CD4-positive, alpha-beta T cell treated with Interleukin-12 subunit alpha and Interleukin-12 subunit beta, for 1 hour (primary cell): ENCODE measurements at regions not wholly inside any gene's neighbourhood (a gene's known extent, or its start where the extent isn't known, plus 50 kb on each side); places are given as distances from the start of the nearest gene placed in this dataset.
"Not testable (repeated sequence)": the region's sequence is repeated elsewhere in the genome, so short reads cannot be mapped to it uniquely, and the experiment has no call there.

Source experiments
- DNase-seq: peaks from one replicate; pipeline ENCODE4 v3.0.0-alpha.2; 2020

DNA sequence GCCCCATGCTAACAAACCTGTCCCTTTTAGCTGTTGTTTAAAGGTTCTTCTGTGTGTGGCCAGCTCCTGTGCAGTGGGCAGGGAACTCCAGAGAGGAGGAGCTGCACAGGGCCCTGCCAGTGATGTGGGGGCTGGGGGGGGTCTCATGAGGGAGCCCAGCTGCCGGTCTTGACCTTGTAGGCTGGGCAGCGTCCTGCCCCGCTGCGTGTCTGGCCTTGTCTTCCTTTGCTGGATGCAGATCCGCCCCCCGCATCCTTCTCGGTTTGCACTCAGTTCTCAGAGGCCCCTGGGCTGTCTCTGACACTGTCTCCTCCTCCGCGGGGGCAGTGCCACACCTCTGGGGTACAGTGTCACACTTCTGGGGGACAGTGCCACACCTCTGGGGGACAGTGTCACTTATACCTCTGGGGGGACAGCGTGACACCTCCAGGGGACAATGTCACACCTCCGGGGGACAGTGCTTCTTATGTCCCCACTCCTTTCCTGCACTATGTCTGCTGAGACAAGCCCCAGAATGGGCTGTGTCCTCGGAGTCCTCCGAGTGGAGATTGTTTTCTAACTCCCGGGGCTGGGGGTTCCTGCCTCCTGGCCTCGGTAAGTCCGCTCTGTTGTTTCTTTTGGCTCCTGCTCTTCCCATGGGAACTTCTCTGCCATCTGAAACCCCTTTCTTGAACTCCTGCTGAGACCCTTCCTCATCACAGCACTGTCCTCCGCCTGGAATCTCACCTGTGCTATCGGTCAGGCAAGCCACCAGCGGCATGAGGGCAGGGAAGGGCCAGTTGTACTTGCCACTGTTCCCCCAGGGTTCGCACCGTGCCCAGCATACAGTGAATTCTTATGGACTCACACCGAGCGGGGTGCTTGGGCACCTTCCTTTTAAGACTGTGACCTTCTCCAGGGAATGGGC, 788.3 kb downstream of the TBC1D22A start:
- no peak for DNase-seq

DNA sequence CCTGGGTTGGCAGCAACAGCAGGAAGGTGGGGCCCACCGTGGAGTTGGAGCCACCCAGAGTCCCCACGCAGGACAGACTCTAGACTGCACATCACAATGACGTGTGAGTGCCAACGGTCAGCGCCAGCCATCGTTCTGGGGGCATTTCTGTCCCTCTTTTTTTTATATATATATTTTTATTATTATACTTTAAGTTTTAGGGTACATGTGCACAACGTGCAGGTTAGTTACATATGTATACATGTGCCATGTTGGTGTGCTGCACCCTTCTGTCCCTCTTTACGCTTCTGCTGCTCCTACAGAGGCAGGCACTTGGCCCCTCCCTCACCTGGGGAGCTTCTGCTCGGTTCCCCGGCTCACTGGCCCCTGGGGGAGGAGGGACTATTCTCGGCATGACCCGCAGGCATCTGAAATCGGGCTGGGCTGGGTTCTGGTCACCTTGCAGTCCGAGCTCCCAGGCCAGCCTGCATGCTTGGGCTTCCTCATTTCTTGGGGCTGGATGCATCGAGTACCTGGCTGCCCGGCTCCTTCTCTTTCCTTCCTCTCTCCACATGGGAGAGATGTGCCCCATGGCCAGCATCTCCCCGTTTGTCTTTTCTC, 787.4 kb downstream of the TBC1D22A start:
- no peak for DNase-seq

DNA sequence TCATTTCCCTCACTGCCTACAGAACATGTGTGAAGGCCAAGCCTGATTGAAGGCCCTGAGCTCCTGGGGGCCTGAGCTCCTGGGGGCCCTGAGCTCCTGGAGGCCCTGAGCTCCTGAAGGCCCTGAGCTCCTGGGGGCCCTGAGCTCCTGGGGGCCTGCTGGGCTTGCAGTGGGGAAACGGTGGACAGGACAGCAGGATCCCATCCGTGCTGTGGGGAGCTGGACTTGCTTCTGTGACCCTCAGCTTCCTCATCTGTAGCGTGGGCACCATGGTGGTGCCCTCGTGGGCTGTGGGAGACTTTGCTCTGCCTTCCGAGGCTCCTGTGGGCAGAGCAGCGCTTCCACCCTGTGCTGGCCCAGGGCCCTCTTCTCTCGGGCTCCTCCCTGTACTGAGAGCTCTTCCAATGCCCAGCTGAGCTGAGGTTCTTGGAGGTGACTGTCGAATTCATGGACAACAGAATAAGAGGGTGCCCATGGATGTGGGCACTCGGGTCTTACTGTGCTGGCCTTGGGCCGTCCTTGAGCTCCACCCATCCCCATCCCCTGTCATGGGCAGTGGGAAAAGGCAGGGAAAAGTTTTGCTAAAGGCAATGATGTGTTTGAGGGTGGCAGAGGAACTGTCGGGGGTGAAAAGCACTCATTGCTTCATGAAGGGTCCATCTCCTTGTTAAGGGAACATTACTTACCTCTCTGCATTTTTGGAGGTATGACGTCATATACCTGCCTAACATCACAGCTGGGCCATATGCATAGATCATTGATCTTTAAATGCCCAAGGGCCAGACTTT, 786.7 kb downstream of the TBC1D22A start:
- no peak for DNase-seq

DNA sequence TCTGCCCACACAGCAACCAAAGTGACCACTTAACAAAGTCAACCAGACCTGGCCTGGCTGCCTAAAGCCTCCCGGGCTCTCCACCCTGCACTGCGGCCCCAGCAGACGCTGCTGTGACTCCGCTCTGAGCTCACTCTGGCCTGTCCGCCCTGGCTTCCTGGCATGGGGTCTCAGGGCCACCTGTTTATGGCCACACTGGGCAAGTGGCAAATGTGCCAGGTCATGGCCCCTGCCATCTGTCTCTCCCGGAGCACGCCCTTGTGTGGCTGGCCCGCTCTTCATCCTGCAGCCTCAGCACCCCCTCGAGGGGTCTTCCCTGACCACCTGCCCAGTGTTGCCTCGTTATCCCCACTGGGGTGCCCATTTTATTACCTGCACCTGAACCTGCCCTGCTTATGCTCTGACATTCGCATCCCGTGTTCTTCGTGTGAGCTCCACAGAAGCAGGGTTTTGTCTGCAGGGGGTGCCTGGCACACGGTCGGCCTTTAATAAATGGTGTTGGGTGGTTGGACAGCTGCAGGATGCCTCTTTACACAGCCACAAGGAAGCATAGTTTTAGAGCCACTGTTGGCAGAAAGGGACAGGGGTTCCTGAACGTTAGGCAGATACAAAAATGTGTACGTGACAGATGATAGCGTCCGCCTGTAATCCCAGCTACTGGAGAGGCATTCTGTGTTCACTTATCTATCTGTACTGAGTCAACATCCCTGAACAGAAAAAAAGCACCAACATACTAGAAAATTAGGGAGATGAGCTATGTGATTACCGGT, 785.6 kb downstream of the TBC1D22A start:
- no peak for DNase-seq

DNA sequence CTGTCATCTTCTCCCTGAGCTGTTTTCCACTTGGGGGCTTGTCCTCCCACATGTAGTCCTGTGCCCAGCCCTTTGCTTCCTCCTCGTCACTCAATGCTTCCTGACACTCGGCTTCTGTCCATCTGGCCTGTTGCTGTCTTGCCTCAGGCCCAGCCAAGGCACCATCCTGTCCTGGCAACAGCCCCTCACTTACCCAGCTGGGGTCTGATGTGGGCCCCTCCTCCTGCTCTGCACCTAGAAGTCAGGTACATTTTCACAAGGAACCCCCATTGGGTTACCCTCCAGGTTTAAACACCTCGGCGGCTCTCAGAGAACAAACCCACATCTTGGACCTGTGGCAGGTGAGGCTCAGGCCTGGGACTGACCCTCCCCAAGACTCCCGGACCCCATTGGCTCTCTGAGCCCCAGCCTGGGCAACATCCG, 784.8 kb downstream of the TBC1D22A start:
- no peak for DNase-seq

DNA sequence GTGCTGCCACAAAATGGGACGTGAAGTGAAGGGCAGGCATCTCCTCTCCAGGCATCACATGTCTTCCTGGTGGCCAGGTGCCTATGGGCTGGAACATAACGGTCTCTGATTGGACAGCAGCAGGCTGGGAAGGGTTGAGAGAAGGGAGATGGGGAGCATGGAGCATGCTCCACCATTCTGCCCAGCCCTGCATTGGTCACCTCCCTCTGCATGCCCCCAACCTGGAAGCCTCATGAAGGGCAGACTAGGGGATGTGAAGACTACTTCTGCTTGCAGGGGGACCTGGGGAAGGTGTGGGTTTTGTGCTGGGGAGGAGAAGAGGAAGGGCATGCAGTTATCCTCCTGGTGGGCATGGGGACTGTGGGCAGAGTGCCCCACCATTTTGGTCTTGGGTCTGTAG, 782.2 kb downstream of the TBC1D22A start:
- no peak for DNase-seq

DNA sequence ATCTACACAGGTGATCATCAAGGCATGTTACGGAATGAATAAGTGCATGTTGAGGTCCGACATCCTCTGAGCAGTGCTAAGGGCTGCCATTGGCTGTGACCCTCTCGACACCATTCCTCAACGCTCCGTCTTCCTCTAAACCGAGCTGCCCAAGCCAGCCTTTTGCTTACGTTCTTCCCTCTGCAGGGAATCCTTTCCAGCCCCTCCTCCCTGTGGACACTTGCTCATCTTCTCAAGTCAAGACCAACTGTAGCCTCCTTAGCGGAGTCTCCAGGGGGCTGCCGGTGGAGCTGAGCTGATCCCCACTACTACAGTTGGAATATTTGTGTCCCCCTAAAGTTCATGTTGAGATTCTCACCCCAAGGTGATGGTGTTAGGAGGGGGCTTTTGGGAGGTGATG, 781.0 kb downstream of the TBC1D22A start:
- DNase-seq = no peak

DNA sequence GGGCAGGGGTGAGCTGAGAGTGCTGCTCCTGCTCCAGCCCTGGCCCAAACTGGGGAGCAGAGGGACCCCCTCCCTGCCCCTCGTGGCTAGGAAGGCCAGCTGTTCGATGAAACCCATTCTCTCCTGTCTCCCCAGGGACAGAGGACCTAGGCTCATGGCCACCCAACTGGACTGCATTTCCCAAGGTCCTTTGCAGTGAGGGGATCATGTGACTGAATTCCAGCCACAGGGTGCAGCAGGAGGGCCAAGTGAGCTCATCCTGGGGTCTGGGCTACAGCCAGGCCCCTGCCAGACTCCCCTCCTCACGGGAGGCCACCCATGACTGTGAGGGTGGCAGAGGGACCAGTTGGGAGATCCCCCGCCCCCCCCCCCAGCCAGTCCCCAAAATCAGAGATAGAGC, 777.6 kb downstream of the TBC1D22A start:
- DNase-seq = no peak

DNA sequence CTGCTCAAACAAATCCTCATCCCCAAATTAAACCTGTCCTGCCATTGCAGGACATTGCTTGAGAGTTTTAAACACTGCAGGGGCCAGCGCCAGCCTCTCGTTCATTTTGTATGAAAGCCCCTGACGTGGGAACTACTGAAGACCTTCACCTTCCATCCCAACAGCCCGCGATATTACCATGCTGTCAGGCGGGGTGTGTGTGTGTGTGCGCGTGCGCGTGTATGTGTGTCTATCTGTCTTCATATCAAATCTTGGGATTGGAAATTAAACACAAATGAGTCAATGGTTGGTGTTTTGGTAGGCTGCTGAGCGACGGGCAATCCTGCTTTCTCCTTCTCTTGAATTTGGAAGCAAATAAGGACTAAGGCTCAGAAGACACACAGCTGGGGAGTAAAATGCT, 776.9 kb downstream of the TBC1D22A start:
- no peak for DNase-seq

DNA sequence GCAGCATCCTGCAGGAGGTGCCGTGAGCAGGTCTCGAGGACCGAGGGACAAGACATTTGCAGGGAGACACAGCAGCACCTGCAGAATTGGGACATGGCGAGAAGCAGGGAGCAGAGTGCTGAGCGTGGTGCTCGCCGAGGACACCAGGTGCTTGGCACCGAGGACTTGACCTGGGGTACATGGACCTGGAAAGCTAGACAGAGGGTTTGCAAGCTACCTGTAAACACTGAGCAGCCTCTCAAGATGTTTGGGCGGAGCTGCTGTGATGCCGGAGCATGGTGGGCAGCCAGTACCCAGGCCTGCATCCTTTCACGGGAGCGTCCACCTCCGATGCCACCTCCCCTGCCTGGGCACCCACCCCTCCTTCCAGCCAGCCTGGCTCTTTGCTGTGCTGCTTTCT, 773.2 kb downstream of the TBC1D22A start:
- no peak for DNase-seq

DNA sequence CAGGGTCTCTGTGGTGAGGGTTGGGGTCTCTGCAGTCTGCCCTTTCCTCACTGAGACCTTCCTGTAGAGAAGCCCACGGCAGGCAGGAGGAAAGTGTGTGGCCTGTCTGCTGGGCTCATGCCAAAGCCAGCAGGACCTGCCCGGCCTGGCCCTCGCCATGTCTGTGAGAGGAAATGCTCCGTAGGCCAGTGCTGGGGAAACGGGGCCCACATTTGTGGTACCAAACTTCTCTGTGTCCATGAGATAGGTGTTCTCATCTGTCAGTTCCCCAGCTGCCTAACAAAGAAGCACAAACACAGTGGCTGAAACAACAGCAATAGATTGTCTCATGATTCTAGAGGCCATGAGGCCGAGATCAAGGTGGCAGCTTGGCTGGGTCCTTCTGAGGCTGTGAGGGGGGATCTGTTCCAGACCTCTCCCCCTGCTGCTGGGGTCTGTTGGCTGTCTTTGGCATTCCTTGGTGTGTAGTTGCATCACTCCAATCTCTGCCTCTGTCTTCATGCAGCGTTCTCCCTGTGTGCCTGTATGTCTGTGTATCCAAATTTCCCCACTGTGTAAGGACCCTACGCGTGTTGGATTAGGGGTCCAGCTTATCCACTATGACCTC, 772.5 kb downstream of the TBC1D22A start:
- no peak for DNase-seq

DNA sequence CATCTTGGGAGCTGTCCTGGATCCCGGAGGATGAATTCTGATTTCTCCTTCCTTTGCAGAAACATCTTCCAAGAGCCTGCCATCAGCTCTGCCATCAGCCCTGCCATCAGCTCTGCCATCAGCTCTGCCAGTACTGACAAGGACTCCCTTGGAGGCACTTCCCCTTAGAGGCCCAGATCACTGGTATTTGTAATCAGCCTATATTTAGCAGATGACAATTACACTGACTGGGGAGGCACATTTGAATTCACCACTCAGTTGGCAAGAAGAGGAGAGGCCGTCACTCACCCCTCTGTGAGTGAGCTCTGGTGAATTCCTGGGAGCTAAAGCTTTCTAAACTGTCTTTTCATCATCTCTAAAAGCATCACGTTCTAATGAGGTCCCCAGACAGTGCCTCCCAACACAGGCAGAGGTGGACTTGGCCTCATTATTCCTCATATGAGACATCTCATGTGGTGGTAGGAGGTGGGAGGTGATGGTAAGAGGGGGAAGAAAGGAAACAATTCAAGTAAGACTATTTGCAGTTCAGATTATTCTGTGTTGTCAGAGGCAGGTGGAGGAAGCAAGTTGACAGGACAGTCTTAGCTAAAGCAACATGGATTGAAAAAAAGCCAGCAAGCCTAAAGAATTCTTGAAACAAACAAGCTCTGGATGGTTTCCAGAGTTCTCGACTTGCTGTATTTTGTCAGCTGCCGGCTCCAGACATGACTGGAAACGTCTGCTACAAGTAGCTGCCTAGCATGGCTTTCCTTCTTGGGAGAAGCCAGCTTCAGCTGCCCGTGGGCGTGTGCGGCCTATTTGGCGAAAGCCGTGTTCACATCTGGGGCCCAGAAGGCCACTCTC, 771.7 kb downstream of the TBC1D22A start:
- DNase-seq = no peak

DNA sequence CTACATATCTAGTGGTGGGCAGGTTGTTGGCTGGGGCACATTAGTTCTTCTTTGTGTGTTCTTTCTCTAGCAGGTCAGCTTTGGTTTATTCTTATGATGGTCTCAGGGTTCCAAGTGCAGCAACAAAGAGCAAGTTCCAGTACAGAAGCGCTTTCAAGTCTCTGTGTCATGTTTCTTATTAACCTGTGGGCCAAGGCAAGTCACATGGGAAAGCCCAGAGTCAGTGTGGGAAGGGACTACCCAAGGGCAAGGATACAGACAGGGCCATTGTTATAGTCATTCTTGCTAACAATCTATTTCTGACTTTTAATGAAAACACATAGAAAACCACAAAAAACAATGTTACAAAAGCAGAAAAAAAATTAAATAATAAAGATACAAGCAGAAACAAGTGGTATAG, 754.6 kb downstream of the TBC1D22A start:
- DNase-seq = no peak

DNA sequence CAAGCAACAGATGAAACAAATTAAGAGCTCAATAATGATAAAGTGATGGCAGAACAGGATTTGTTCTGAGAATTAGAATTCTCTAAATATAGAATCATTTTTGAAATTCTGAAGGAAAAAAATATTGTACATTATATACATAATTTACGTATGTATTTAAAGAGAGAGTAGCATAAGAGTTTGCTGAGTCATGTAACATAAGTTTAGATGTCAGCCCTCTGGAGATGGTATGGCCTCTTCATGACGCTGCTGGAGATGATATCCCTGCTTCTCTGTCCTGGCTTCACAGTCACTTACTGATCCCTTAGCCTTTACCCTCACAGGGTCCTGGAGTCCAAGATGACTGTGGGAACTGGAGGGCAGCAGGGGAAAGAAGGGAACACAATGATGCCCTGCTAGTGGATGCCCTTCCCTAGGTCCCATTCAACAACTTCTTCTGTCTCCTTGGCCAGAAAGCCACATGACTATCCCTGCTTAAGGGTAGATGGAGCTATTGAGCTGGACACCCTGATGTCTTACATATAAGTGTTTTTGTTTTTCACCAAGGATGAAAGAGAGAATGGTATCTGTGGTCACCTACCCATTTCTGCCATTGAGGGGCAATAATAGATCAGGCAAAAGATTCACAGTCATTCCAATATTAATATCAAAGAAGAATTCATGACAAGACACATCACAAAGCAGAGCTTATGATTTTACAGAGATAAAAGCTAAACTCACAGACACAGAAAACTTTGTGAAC, 753.1 kb downstream of the TBC1D22A start:
- no peak for DNase-seq

DNA sequence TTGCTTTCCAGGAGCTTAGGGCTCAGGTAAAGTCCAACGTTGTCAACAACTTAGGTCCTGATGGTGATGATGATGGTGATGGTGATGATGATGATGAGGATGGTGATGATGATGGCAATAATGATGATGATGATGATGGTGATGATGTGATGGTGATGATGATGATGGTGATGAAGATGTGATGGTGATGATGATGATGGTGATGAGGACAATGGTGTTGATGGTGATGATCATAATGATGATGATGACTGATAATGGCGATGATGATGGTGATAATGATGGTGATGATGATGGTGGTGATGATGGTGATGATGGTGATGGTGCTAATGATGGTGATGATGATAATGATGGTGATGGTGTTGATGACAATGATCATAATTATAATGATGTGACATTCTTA, 750.2 kb downstream of the TBC1D22A start:
- DNase-seq = no peak

DNA sequence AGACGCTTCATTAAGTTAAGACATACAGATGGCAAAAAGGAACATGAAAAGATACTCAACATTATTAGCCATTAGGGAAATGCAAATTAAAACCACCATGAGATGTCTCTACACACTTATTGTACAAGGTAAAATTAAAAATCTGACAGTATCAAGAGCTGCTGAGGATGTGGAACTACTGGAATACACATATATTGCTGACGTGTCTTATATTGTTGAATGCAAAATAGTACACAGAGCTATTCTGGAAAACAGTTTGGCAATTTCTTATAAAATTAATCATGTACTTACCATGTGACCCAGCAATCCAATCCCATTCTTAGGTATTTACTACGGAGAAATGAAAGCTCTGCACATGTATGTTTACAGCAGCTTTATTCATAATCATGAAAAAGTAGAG, 742.5 kb downstream of the TBC1D22A start:
- no peak for DNase-seq

DNA sequence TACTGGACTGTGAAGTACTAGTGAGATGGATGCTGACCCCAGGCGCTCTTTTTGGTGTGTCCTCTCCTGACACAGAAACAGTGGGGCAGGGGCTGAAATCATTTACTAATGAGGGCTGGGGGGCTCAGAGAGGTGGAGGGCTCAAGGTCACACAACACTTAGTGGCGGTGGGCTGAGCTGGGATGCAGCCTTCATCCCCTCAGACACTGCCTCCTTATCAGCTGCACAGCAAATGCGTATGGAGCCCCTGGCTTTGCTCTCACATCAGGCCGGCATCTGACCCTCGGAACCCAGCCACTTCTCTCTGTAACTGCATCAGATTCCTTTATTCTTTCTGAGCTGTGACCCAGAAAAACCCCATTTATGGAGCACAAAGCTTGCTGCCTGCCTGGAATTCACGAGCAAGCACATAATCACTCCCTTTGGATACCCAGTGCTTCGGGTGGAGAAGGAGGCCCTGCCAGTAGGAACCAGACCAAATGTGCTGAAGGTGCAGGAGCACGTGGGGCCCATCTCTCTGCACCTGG, 736.6 kb downstream of the TBC1D22A start:
- DNase-seq = no peak

DNA sequence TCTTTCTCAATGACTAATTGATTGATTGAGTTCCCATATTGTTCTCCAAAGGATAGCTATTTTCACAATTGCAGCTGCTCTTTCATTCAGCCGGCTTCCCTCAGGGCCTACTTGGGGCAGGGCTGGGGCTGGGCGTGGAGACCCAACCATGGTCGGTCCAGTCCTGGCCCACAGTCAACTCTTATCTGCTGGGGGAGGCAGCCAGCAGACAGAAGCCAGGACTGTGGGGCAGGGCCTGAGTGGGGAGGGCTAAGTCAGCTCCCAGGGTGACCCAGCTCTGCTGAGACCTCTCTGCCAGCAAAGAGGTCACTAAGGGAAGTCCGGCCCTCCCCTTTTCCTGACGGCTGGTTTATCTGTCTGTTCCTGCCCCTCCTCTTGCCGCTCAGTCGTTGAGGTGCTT, 735.2 kb downstream of the TBC1D22A start:
- DNase-seq = no peak

DNA sequence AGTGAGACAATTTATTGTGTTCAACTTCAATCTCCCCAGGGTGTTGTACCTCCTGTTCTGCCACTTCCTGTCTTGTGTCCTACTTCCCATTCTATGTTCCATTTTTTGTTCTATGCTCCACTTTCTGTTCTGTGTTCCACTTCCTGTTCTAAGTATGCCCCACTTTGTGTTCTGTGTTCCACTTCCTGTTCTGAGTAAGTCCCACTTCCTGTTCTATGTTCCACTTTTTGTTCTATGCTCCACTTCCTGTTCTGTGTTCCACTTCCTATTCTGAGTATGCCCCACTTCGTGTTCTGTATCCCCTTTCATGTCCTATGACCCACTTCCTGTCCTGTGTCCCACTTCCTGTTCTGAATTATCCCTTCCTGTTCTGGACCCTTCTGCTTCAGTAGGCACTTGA, 732.7 kb downstream of the TBC1D22A start:
- DNase-seq = peak; percentile 4

DNA sequence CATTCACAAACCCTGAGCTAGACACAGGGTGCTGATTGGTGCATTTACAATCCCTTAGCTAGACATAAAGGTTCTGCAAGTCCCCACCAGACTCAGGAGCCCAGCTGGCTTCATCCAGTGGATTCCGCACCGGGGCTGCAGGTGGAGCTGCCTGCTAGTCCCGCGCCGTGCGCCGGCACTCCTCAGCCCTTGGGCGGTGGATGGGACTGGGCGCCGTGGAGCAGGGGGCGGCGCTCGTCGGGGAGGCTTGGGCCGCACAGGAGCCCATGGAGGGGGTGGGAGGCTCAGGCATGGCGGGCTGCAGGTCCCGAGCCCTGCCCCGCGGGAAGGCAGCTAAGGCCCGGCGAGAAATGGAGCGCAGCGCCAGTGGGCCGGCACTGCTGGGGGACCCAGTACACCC, 725.7 kb downstream of the TBC1D22A start:
- not testable (repeated sequence) for DNase-seq
